Tibial nerve (tissue), 4 donors: ENCODE measurements at regions not wholly inside any gene's neighbourhood (a gene's known extent, or its start where the extent isn't known, plus 50 kb on each side); places are given as distances from the start of the nearest gene placed in this dataset.

Experiments
- EP300 ChIP-seq, 2 donors: sonication (generic); formaldehyde crosslinking; IDR thresholded peaks; one replicate each; pipeline ENCODE4 v1.6.1; 2017; ENCODE audit warnings: antibody characterized with exemption in 2 of 2, mild to moderate bottlenecking in 1 of 2
- TF ChIP-seq, protein P1 (sequence below), 5 experiments: fragments of 200-600 bp in 3 of 5; fragments of 450-650 bp in 2 of 5; sonication (generic) in 3 of 5; IDR thresholded peaks; one replicate each; pipeline ENCODE4 v1.5.1; 2016 to 2019; ENCODE audit warnings: antibody characterized with exemption in 5 of 5, mild to moderate bottlenecking in 3 of 5, moderate library complexity in 2 of 5

DNA sequence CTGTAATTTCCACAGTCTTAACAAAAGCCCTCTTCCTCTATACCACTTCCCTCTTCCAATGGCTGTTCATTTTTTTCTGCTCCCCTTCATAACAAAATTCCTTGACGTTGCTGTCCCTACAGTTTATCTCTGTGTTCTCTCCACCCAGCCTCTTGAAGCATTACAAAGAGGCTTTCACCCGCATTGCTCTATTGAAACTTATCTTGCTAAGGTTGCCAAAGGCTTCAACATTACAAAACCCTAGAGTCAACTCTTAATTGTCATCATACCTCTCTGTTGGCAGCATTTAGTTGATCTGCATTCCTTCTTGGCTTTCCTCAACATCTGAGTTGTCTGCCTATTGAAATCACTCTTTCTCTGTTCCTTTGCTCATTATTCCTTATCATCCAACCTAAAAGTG is 1055.7 kb downstream of the JRKL start:
- TF ChIP-seq EP300 (IDR thresholded peaks at IDR 0.05): no peak
- TF ChIP-seq, protein P1, sequence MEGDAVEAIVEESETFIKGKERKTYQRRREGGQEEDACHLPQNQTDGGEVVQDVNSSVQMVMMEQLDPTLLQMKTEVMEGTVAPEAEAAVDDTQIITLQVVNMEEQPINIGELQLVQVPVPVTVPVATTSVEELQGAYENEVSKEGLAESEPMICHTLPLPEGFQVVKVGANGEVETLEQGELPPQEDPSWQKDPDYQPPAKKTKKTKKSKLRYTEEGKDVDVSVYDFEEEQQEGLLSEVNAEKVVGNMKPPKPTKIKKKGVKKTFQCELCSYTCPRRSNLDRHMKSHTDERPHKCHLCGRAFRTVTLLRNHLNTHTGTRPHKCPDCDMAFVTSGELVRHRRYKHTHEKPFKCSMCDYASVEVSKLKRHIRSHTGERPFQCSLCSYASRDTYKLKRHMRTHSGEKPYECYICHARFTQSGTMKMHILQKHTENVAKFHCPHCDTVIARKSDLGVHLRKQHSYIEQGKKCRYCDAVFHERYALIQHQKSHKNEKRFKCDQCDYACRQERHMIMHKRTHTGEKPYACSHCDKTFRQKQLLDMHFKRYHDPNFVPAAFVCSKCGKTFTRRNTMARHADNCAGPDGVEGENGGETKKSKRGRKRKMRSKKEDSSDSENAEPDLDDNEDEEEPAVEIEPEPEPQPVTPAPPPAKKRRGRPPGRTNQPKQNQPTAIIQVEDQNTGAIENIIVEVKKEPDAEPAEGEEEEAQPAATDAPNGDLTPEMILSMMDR (IDR thresholded peaks at IDR 0.05): no peak
